NCI-H1417 treated with DMSO at 0.1 percent for 48 hours (cell line): ENCODE measurements at regions not wholly inside any gene's neighbourhood (a gene's known extent, or its start where the extent isn't known, plus 50 kb on each side); places are given as distances from the start of the nearest gene placed in this dataset.

ENCODE experiments used
- DNase-seq: peaks from one replicate; lab custom pipeline; 2025; lab: John Stamatoyannopoulos, UW

GRCh38 chr6:44715188-44715587, 327.7 kb downstream of the CDC5L start:
- DNase-seq, result no peak

- DNase-seq, result no peak
These were observed 328.4 kb downstream of the CDC5L start for GRCh38 chr6:44715925-44716324.

- DNase-seq, result no peak
These were observed 329.9 kb downstream of the CDC5L start for GRCh38 chr6:44717431-44717830.

GRCh38 chr6:44721954-44722578, 334.6 kb downstream of the CDC5L start:
- no peak for DNase-seq

- DNase-seq, result no peak
These were observed 335.2 kb downstream of the CDC5L start for GRCh38 chr6:44722736-44723135.

- DNase-seq, result no peak
These were observed 336.1 kb downstream of the CDC5L start for GRCh38 chr6:44723439-44724197.

GRCh38 chr6:44725070-44725469, 337.6 kb downstream of the CDC5L start:
- DNase-seq, result no peak

- DNase-seq, result no peak
These were observed 340.4 kb downstream of the CDC5L start for GRCh38 chr6:44727651-44728630.

GRCh38 chr6:44730771-44731391, 343.4 kb downstream of the CDC5L start:
- DNase-seq, result no peak

GRCh38 chr6:44731485-44732095, 344.1 kb downstream of the CDC5L start:
- no peak for DNase-seq

GRCh38 chr6:44732243-44732642, 344.7 kb downstream of the CDC5L start:
- DNase-seq, result no peak

GRCh38 chr6:44733126-44733525, 345.6 kb downstream of the CDC5L start:
- no peak for DNase-seq

- DNase-seq, result no peak
These were observed 346.4 kb downstream of the CDC5L start for GRCh38 chr6:44733868-44734267.

- no peak for DNase-seq
These were observed 347.6 kb downstream of the CDC5L start for GRCh38 chr6:44734886-44735629.

- no peak for DNase-seq
These were observed 348.1 kb downstream of the CDC5L start for GRCh38 chr6:44735630-44735963.

GRCh38 chr6:44737341-44737740, 349.8 kb downstream of the CDC5L start:
- no peak for DNase-seq

- DNase-seq, result no peak
These were observed 350.5 kb downstream of the CDC5L start for GRCh38 chr6:44737829-44738528.

- no peak for DNase-seq
These were observed 351.2 kb downstream of the CDC5L start for GRCh38 chr6:44738601-44739146.

GRCh38 chr6:44739181-44739580, 351.7 kb downstream of the CDC5L start:
- no peak for DNase-seq

GRCh38 chr6:44740566-44741120, 353.1 kb downstream of the CDC5L start:
- no peak for DNase-seq
